Neutrophil (primary cell): ENCODE measurements at regions not wholly inside any gene's neighbourhood (a gene's known extent, or its start where the extent isn't known, plus 50 kb on each side); places are given as distances from the start of the nearest gene placed in this dataset.

Experiments
- H3K27ac ChIP-seq: fragments of 200-600 bp; sonication (generic); 2 replicates; pipeline ENCODE4 v1.5.1; 2016; ENCODE audit warnings: mild to moderate bottlenecking, moderate library complexity
- H3K27me3 ChIP-seq: fragments of 200-600 bp; sonication (generic); 2 replicates; pipeline ENCODE4 v1.6.0; 2016; ENCODE audit warnings: mild to moderate bottlenecking
- H3K36me3 ChIP-seq: fragments of 200-600 bp; sonication (generic); 2 replicates; pipeline ENCODE4 v1.5.1; 2017
- H3K4me1 ChIP-seq, 2 experiments: fragments of 200-600 bp in 1 of 2; sonication (generic) in 1 of 2; 1 replicate in 1 of 2; 2 replicates in 1 of 2; pipeline versions ENCODE4 v1.5.1 to v1.6.1; 2013 to 2016; ENCODE audit warnings: low read depth in 1 of 2, low read length in 1 of 2, mild to moderate bottlenecking in 1 of 2, moderate library complexity in 1 of 2; ENCODE audit not compliant: control insufficient read depth in 1 of 2, insufficient read depth in 1 of 2
- H3K4me3 ChIP-seq, 2 experiments: fragments of 200-600 bp in 1 of 2; sonication (generic) in 1 of 2; 1 replicate in 1 of 2; 2 replicates in 1 of 2; pipeline ENCODE4 v1.5.1; 2013 to 2016; ENCODE audit warnings: low read depth in 1 of 2, low read length in 1 of 2, mild to moderate bottlenecking in 1 of 2, moderate library complexity in 1 of 2
- H3K9me3 ChIP-seq: fragments of 200-600 bp; sonication (generic); 2 replicates; pipeline ENCODE4 v1.5.1; 2016
- CTCF ChIP-seq: fragments of 200-600 bp; sonication (generic); IDR thresholded peaks from 2 replicates; pipeline ENCODE4 v1.5.1; 2016; ENCODE audit warnings: antibody characterized with exemption

GRCh38 chr1:22222723-22223122 is 79.8 kb upstream of the WNT4 start:
- no peaks in the 10 kb centered on the region for H3K9me3 ChIP-seq
- H3K4me1 ChIP-seq, result no peaks in the 10 kb centered on the region
- H3K36me3 ChIP-seq, result no peaks in the 10 kb centered on the region
- H3K27me3 ChIP-seq, result peaks cover 7% of the 10 kb centered on the region
- no peak for TF ChIP-seq CTCF
- no peak overlapping the region for H3K27ac ChIP-seq
- H3K4me3 ChIP-seq, result no peak overlapping the region

DNA sequence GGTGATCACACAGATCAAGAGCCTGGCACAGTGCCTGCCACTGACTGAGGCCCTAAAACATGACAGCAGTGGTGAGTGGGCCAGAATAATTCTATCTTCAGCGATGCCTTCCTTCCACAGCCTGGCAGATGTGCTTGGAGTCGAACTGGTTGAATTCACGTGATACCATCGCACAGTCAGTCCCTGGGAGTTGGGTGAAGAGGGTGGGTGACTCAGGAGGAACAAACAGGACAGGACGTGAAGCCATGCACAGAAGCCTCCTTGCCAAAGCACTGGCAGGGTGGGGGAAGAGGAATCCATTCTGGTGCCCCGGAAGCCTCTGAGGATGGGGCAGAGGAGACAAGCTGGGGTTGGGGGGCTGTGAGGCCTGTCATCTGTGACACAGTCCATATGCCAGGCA is 80.3 kb upstream of the WNT4 start:
- H3K4me1 ChIP-seq, result no peaks in the 10 kb centered on the region
- no peak overlapping the region for H3K27ac ChIP-seq
- H3K27me3 ChIP-seq, result peaks cover 7% of the 10 kb centered on the region
- TF ChIP-seq CTCF, result no peak
- no peaks in the 10 kb centered on the region for H3K9me3 ChIP-seq
- H3K36me3 ChIP-seq, result no peaks in the 10 kb centered on the region
- no peak overlapping the region for H3K4me3 ChIP-seq

DNA sequence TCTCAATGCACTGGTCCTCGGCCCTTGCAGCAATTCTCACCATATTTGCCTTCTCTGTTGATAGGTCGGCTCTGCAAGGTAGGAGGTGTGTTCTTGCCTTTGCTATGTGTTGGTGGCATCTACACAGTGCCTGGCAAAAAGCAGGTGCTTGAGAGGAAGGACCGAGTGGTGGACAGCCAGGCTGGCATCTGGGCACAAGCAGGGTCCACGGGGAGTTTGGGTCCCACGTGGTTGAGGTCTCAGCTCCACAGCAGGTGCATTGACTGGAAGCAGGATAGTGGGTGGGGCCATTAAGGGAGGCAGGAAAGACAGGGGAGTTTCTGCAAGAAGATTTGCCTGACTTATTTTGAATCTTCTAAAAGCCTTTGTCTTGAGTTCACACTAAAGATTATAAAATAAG is 81.2 kb upstream of the WNT4 start:
- H3K4me3 ChIP-seq, result no peak overlapping the region
- H3K36me3 ChIP-seq, result no peaks in the 10 kb centered on the region
- no peaks in the 10 kb centered on the region for H3K9me3 ChIP-seq
- no peaks in the 10 kb centered on the region for H3K4me1 ChIP-seq
- TF ChIP-seq CTCF, result no peak
- peaks cover 7% of the 10 kb centered on the region for H3K27me3 ChIP-seq
- H3K27ac ChIP-seq, result no peak overlapping the region

DNA sequence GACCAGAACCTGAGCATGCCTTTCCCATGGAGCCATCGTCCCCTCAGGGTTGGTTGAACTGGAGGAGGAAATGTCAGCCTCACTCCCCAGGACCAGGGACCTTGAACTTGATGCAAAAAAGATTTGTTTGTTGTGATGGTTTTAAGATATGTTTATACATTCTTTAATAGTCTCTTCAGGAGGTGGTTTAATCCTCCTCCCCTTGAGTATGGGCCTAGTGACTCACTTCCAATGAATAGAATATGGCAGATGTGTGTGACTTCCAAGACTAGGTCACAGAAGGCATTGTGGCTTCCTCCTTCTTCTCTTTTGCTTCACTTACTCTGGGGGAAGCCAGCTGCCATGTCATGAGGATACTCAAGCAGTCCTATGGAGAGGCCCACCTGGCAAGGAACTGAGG is 81.7 kb upstream of the WNT4 start:
- no peaks in the 10 kb centered on the region for H3K9me3 ChIP-seq
- H3K4me1 ChIP-seq, result no peaks in the 10 kb centered on the region
- no peak overlapping the region for H3K4me3 ChIP-seq
- no peak overlapping the region for H3K27ac ChIP-seq
- TF ChIP-seq CTCF, result no peak
- no peaks in the 10 kb centered on the region for H3K36me3 ChIP-seq
- peaks cover 7% of the 10 kb centered on the region for H3K27me3 ChIP-seq

DNA sequence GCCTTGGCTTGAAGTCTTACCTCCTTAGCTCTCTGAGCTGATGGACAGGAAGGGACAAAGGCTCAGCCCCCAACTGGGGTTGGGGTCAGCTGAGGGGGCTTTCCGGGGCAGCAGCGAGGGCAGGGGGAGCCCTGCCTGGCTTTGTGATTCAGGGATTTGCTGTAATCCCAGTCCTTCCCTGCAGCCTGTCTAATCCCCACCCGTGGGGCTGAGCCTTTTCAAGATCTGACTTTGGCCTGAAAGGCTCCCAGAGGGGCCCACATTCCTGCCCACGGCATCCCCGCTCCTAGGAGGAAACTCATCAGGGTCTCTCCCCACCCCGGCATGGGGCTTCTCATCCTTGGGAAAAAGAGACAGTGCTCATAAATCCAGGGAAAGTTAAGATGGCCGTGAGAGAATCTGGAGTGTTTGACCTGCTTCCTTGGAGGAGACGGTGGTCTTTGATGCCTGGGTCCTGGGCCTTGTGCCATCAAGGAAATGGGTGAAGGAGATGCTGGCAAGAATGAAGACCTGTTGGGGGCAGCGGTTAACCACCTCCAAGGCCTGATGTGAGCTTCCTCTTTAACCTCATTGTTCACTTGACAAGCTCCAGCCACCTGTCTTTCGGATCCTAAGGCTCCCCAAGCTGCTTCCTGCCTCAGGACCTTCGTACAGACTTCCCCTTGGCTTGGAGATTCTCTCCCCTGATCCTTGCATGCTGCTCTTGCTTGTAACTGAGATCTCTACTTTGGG is 83.1 kb upstream of the WNT4 start:
- H3K27ac ChIP-seq, result no peak overlapping the region
- H3K9me3 ChIP-seq, result no peaks in the 10 kb centered on the region
- no peaks in the 10 kb centered on the region for H3K36me3 ChIP-seq
- H3K27me3 ChIP-seq, result peaks cover 7% of the 10 kb centered on the region
- no peak overlapping the region for H3K4me3 ChIP-seq
- TF ChIP-seq CTCF, result no peak
- H3K4me1 ChIP-seq, result no peaks in the 10 kb centered on the region

- Histone ChIP-seq H3K9me3 (no peaks in the 10 kb centered on the region), H3K27me3 (peaks cover 7% of the 10 kb centered on the region), H3K4me3 (no peak overlapping the region), H3K36me3 (no peaks in the 10 kb centered on the region), H3K27ac (no peak overlapping the region), H3K4me1 (no peaks in the 10 kb centered on the region)
- TF ChIP-seq CTCF, result no peak
Observed at GRCh38 chr1:22228074-22228473, 85.2 kb upstream of the WNT4 start.
